ENCODE measurements at regions not wholly inside any gene's neighbourhood (a gene's known extent, or its start where the extent isn't known, plus 50 kb on each side); places are given as distances from the start of the nearest gene placed in this dataset.

- TF ChIP-seq CTCF (IDR thresholded peaks at IDR 0.05; ENCODE audit: insufficient read depth, low read length) (no peak), POLR2AphosphoS5 (IDR thresholded peaks at IDR 0.05; ENCODE audit: low read depth) (no peak), REST (IDR thresholded peaks at IDR 0.05; ENCODE audit: insufficient replicate concordance, low read depth) (no peak)
Observed at GRCh38 chr5:24732184-24732583, 87.4 kb upstream of the CDH10 start.

Measured in HL-60 (cell line).